Type B pancreatic cell (in vitro differentiated cells): ENCODE measurements at regions not wholly inside any gene's neighbourhood (a gene's known extent, or its start where the extent isn't known, plus 50 kb on each side); places are given as distances from the start of the nearest gene placed in this dataset.

Experiments
- DNase-seq: peaks from one replicate; pipeline ENCODE4 v3.0.0; 2021; ENCODE audit warnings: mixed read lengths; ENCODE audit not compliant: unreplicated experiment; ENCODE audit errors: extremely low spot score
- H3K27ac Mint-ChIP-seq: 2 replicates; pipeline ENCODE4 v1.8.0; 2021; ENCODE audit warnings: mild to moderate bottlenecking, mixed read lengths
- H3K27me3 Mint-ChIP-seq: 2 replicates; pipeline ENCODE4 v1.8.0; 2021; ENCODE audit warnings: mixed read lengths
- H3K36me3 Mint-ChIP-seq: 2 replicates; pipeline ENCODE4 v1.8.0; 2021; ENCODE audit warnings: mixed read lengths
- H3K4me1 Mint-ChIP-seq: one replicate; pipeline ENCODE4 v1.8.0; 2021; ENCODE audit warnings: mixed read lengths; ENCODE audit not compliant: unreplicated experiment
- H3K4me3 Mint-ChIP-seq: 2 replicates; pipeline ENCODE4 v1.8.0; 2021; ENCODE audit warnings: mild to moderate bottlenecking, mixed read lengths
- H3K9me3 Mint-ChIP-seq: 2 replicates; pipeline ENCODE4 v1.8.0; 2021; ENCODE audit warnings: mixed read lengths
- TF ChIP-seq, protein P1 (sequence below): fragments of 200-600 bp; sonication (generic); conservative IDR thresholded peaks from 2 replicates; pipeline ENCODE4 v1.5.0; 2021; ENCODE audit warnings: antibody characterized with exemption, mild to moderate bottlenecking

DNA sequence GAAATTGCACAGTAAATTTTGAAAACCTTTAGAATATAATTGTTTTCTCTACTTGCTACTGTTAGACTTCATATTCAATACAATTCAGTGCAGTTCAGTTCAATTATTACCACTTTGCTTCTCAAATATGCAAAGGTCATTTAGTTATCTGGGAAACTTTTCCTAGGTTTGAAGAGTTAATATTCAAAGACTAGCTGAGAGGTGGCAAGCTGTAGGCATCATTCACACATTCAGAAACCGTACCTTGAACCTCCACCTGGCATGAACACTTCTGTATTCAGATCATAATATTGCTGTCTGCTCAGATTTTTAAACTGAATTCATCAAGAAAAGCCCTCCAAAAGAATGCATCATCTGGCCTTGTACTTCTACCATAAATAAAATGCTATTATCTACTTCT lies 162.1 kb upstream of the PCSK5 start:
- TF ChIP-seq, protein P1, sequence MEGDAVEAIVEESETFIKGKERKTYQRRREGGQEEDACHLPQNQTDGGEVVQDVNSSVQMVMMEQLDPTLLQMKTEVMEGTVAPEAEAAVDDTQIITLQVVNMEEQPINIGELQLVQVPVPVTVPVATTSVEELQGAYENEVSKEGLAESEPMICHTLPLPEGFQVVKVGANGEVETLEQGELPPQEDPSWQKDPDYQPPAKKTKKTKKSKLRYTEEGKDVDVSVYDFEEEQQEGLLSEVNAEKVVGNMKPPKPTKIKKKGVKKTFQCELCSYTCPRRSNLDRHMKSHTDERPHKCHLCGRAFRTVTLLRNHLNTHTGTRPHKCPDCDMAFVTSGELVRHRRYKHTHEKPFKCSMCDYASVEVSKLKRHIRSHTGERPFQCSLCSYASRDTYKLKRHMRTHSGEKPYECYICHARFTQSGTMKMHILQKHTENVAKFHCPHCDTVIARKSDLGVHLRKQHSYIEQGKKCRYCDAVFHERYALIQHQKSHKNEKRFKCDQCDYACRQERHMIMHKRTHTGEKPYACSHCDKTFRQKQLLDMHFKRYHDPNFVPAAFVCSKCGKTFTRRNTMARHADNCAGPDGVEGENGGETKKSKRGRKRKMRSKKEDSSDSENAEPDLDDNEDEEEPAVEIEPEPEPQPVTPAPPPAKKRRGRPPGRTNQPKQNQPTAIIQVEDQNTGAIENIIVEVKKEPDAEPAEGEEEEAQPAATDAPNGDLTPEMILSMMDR, result no peak
- Mint-ChIP-seq H3K4me3 (no peak overlapping the region), H3K36me3 (no peaks in the 10 kb centered on the region), H3K4me1 (no peaks in the 10 kb centered on the region), H3K9me3 (peaks cover 7% of the 10 kb centered on the region), H3K27ac (no peak overlapping the region), H3K27me3 (peaks cover 3% of the 10 kb centered on the region)
- no peak for DNase-seq

DNA sequence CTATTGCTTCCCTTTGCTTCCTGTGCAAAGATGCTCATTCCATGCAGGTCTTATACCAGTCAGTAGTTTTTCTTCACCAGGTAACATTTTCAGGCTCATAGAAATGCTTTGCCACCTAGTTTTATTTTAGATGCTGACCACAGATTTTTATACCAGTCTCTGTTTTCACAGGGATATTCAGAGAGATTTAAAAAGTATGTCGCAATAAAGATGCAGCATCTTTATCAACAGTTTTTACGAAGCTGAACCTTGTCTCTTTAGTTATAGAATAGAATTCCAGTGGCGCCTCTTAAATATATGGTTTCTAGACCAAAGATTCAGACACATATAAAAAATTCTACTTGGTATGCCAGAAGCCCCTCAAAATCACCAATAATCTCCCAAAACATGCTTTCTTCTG lies 155.7 kb upstream of the PCSK5 start:
- TF ChIP-seq, protein P1, result no peak
- no peak overlapping the region for H3K4me3 Mint-ChIP-seq
- peaks cover 13% of the 10 kb centered on the region for H3K27me3 Mint-ChIP-seq
- H3K36me3 Mint-ChIP-seq, result no peaks in the 10 kb centered on the region
- H3K9me3 Mint-ChIP-seq, result peaks cover 7% of the 10 kb centered on the region
- no peak for DNase-seq
- no peaks in the 10 kb centered on the region for H3K4me1 Mint-ChIP-seq
- H3K27ac Mint-ChIP-seq, result no peak overlapping the region

DNA sequence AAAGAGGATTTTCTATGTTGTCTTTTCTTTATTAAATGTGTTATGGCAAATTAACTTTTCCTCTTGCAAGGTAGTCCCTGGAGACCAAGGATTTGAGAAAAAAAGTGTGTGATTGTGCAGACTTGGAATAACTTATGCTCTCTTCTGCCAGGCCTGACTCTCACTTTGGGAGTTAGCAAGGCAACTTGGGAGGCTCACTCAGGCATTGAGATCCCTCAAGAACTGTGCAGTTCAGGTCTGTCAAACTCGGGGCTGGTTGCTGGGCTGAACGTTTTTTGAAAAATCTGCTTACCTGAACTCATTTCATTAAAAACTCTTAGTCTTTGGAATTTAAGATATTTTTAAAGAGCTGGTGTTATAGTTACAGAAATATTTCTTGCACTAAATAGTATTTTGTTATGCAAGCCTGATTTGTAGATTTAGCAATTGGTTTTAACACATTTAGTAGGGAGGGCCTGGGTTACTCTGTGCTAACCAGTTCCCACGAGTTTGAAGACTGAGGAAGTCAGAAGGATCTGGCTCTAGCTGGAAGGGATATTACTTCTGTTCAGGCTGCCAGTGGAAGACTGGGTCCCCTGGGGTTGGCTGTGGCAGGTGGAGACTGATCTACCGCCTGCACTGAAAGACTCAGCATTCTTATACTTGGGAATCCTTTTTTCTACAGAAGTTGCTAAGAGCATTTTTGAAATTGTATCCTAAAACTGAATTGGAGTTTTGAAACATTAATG lies 150.4 kb upstream of the PCSK5 start:
- Mint-ChIP-seq H3K9me3 (no peaks in the 10 kb centered on the region), H3K36me3 (no peaks in the 10 kb centered on the region), H3K27ac (no peak overlapping the region), H3K27me3 (peaks cover 19% of the 10 kb centered on the region), H3K4me3 (no peak overlapping the region), H3K4me1 (no peaks in the 10 kb centered on the region)
- TF ChIP-seq, protein P1, result no peak
- DNase-seq, result no peak

DNA sequence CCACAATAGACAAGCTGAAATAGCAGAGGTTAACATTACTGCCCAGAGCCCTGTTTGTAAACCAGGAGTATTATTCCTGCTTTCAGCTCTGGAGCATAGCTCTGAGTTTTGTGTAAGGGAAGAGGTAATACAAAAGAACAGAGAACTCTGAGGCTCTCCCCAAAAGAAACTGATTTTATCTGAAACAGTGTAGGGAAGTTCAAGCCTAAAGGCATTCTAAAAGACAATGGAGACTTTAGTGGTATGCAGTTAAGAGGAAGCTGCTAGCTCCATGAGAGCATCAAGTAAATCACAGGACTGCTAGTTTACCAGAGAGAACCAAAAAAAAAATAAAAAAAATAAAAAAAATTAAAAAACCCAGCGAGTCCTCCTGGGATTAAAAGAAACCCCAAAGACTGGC lies 146.6 kb upstream of the PCSK5 start:
- TF ChIP-seq, protein P1, result no peak
- H3K36me3 Mint-ChIP-seq, result no peaks in the 10 kb centered on the region
- no peak overlapping the region for H3K27ac Mint-ChIP-seq
- H3K4me1 Mint-ChIP-seq, result no peaks in the 10 kb centered on the region
- peaks cover 20% of the 10 kb centered on the region for H3K27me3 Mint-ChIP-seq
- no peak for DNase-seq
- H3K4me3 Mint-ChIP-seq, result no peak overlapping the region
- no peaks in the 10 kb centered on the region for H3K9me3 Mint-ChIP-seq

DNA sequence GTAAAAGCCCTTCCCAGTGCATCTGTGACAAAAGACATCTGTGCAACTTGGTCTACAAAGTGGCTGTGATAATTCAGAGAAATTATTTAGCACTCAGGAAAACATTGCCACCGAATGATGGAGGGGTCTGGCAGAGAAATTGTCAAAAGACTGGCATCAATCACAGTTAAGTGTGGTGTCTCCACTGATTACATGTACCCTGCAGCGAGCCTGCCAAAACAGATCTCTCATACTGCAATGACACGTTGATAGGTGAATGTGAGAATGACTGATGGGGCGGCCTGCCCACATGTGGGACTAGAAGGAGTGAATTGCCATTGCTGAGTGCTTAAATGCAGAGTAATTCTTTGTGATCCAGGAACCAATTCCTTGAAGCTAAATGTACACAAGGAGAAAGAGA lies 136.4 kb upstream of the PCSK5 start:
- DNase-seq, result no peak
- peaks cover 38% of the 10 kb centered on the region for H3K27me3 Mint-ChIP-seq
- H3K27ac Mint-ChIP-seq, result no peak overlapping the region

More for the DNA sequence above, 136.4 kb upstream of the PCSK5 start:
- no peaks in the 10 kb centered on the region for H3K9me3 Mint-ChIP-seq
- H3K4me1 Mint-ChIP-seq, result no peaks in the 10 kb centered on the region
- TF ChIP-seq, protein P1, result no peak
- H3K36me3 Mint-ChIP-seq, result no peaks in the 10 kb centered on the region
- no peak overlapping the region for H3K4me3 Mint-ChIP-seq
